ENCODE measurements at regions not wholly inside any gene's neighbourhood (a gene's known extent, or its start where the extent isn't known, plus 50 kb on each side); places are given as distances from the start of the nearest gene placed in this dataset.

DNA sequence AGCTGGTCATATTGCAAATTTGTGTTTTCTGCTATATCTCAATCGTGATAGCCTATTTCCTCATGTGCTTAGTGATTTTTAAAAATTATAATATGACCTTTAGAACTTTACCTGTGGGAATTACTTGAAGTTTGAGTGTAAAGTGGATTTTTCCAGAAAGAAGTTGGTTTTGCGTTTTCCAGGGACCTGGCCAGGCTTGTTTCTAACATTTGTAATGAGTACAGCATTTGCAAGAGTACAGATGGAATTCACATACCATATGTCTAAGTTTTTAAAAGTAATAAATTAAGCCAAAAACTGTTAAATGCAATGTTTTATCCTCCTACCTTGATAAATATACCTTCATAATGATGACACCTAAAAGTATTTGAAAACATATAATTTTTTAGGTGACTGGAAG is 443.2 kb downstream of the REEP3 start:
- TF ChIP-seq, protein P1, sequence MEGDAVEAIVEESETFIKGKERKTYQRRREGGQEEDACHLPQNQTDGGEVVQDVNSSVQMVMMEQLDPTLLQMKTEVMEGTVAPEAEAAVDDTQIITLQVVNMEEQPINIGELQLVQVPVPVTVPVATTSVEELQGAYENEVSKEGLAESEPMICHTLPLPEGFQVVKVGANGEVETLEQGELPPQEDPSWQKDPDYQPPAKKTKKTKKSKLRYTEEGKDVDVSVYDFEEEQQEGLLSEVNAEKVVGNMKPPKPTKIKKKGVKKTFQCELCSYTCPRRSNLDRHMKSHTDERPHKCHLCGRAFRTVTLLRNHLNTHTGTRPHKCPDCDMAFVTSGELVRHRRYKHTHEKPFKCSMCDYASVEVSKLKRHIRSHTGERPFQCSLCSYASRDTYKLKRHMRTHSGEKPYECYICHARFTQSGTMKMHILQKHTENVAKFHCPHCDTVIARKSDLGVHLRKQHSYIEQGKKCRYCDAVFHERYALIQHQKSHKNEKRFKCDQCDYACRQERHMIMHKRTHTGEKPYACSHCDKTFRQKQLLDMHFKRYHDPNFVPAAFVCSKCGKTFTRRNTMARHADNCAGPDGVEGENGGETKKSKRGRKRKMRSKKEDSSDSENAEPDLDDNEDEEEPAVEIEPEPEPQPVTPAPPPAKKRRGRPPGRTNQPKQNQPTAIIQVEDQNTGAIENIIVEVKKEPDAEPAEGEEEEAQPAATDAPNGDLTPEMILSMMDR (IDR thresholded peaks at IDR 0.05) = no peak
- TF ChIP-seq EZH2 (IDR thresholded peaks at IDR 0.05; ENCODE audit: borderline replicate concordance, insufficient read depth, low read depth, low read length, poor library complexity, severe bottlenecking) = no peak

All from B cell (primary cell).